ENCODE measurements at regions not wholly inside any gene's neighbourhood (a gene's known extent, or its start where the extent isn't known, plus 50 kb on each side); places are given as distances from the start of the nearest gene placed in this dataset.

- no peak for TF ChIP-seq CTCF (IDR thresholded peaks at IDR 0.05; ENCODE audit: low read depth, low read length, missing input control)
- TF ChIP-seq REST (IDR thresholded peaks at IDR 0.05) = no peak
- TF ChIP-seq RAD21 (IDR thresholded peaks at IDR 0.05) = no peak
- no peak for TF ChIP-seq ATF3 (IDR thresholded peaks at IDR 0.05)
- TF ChIP-seq MAX (IDR thresholded peaks at IDR 0.05) = no peak
- TF ChIP-seq HNF4G (IDR thresholded peaks at IDR 0.05) = no peak
- TF ChIP-seq TAF1 (conservative IDR thresholded peaks at IDR 0.05) = no peak
- no peak for TF ChIP-seq YY1 (IDR thresholded peaks at IDR 0.05)
- no peak for TF ChIP-seq SP1 (IDR thresholded peaks at IDR 0.05)
Observed at GRCh38 chr2:176508374-176508773, 239.1 kb downstream of the MTX2 start.
